ENCODE measurements at regions not wholly inside any gene's neighbourhood (a gene's known extent, or its start where the extent isn't known, plus 50 kb on each side); places are given as distances from the start of the nearest gene placed in this dataset.

GRCh38 chrX:20472620-20473258 lies 206.0 kb upstream of the RPS6KA3 start:
- no peak for DNase-seq (ENCODE audit: low spot score in 2 of 2)
- Histone ChIP-seq H3K4me3 (no peak overlapping the region), H3K9me3 (no peaks in the 10 kb centered on the region), H3K4me1 (no peaks in the 10 kb centered on the region), H3K27ac (no peak overlapping the region), H3K27me3 (no peaks in the 10 kb centered on the region), H3K36me3 (no peaks in the 10 kb centered on the region)
- TF ChIP-seq, protein P1, sequence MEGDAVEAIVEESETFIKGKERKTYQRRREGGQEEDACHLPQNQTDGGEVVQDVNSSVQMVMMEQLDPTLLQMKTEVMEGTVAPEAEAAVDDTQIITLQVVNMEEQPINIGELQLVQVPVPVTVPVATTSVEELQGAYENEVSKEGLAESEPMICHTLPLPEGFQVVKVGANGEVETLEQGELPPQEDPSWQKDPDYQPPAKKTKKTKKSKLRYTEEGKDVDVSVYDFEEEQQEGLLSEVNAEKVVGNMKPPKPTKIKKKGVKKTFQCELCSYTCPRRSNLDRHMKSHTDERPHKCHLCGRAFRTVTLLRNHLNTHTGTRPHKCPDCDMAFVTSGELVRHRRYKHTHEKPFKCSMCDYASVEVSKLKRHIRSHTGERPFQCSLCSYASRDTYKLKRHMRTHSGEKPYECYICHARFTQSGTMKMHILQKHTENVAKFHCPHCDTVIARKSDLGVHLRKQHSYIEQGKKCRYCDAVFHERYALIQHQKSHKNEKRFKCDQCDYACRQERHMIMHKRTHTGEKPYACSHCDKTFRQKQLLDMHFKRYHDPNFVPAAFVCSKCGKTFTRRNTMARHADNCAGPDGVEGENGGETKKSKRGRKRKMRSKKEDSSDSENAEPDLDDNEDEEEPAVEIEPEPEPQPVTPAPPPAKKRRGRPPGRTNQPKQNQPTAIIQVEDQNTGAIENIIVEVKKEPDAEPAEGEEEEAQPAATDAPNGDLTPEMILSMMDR (IDR thresholded peaks at IDR 0.05): no peak
- intact Hi-C loops (cut with DNase I): no loop called here

DNA sequence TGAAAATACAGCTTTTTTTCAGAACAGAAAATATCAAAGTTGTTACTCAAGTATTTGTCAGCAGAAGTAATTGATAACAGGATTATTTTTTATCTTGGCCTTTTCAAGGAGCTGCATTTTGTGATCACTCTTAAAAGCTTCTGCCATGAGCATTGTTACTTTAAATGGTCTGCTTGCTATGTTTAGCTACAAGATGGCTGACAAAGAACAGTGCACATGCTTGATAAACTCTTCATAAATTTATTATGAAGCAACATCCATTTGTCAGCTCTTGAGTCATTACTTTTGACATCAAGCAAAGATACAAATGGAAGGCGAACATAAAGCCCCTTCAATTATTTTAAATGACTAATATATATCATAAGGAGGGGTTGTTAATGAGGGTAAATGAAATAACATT lies 205.4 kb upstream of the RPS6KA3 start:
- no peak for DNase-seq (ENCODE audit: low spot score in 2 of 2)
- Histone ChIP-seq H3K4me3 (no peak overlapping the region), H3K27me3 (no peaks in the 10 kb centered on the region), H3K9me3 (no peaks in the 10 kb centered on the region), H3K4me1 (no peaks in the 10 kb centered on the region), H3K36me3 (no peaks in the 10 kb centered on the region), H3K27ac (no peak overlapping the region)
- TF ChIP-seq, protein P1 (IDR thresholded peaks at IDR 0.05): no peak
- intact Hi-C loops (cut with DNase I): no loop called here

- DNase-seq (ENCODE audit: low spot score in 2 of 2): no peak
- Histone ChIP-seq H3K27me3 (no peaks in the 10 kb centered on the region), H3K4me1 (no peaks in the 10 kb centered on the region), H3K27ac (no peak overlapping the region), H3K9me3 (no peaks in the 10 kb centered on the region), H3K4me3 (no peak overlapping the region), H3K36me3 (no peaks in the 10 kb centered on the region)
- intact Hi-C loops (cut with DNase I): no loop called here
- TF ChIP-seq, protein P1 (IDR thresholded peaks at IDR 0.05): no peak
Observed at GRCh38 chrX:20471483-20471882, 204.8 kb upstream of the RPS6KA3 start.

DNA sequence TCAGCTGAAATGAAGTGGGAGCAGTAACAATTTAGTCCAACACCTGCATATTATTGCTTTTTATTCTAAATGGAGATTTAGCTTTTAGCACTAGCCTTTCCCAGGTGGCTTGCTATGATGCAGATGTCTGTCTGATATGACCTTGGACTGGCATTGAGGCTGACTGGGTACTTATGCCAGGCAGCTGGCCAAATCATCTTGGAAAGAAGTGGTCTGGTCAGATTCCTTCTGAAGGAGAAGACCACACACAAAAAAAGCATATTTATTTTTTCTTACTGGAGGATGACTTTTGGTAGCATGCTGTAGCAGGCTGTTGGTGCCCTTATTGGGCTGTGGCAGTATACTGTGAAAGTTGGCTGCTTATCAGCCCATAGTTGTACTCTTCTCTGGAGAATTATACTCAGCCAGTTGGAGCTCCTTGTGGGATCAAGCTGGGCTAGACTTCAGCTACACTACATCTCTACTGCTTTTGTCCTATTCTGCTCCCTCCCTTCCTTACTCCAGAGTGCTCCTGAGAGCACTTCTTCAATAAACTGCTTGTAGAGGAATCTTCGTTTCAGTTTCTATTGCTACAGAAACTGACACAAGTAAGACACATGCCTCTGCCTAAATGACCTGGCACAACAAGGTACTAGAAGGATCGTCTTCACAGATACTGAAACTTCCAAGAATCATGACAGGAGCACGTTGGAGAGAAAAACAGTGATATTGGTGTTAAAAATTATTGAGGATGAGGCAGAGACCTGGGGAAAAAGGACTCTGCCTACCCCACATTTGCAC lies 196.8 kb upstream of the RPS6KA3 start:
- DNase-seq (ENCODE audit: low spot score in 2 of 2): no peak
- H3K9me3 ChIP-seq: no peaks in the 10 kb centered on the region
- H3K27ac ChIP-seq: no peak overlapping the region
- TF ChIP-seq, protein P1 (IDR thresholded peaks at IDR 0.05): no peak
- no peaks in the 10 kb centered on the region for H3K4me1 ChIP-seq
- H3K27me3 ChIP-seq: no peaks in the 10 kb centered on the region
- H3K4me3 ChIP-seq: no peak overlapping the region
- intact Hi-C loops (cut with DNase I): no loop called here
- H3K36me3 ChIP-seq: no peaks in the 10 kb centered on the region

DNA sequence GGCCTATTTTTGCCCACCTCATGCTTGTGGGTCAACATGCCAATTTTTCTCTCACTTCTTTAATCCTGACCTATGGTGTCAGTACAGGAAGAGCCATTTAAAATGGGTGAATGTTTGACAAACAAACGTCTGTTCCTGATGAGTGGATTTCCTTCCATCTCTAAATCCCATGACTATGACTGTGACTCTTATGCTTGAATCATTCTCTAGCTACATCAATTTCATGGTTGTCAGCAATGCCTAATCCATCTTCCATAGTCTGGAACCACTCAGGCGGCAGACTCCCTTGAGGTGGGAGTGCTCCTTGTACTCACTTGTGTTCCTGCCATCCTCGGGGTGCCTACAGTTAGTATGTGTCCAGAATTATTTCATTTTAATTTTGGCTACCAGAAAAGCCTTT lies 194.9 kb upstream of the RPS6KA3 start:
- Histone ChIP-seq H3K27ac (no peak overlapping the region), H3K9me3 (no peaks in the 10 kb centered on the region), H3K27me3 (no peaks in the 10 kb centered on the region), H3K36me3 (no peaks in the 10 kb centered on the region), H3K4me3 (no peak overlapping the region), H3K4me1 (no peaks in the 10 kb centered on the region)
- TF ChIP-seq, protein P1 (IDR thresholded peaks at IDR 0.05): no peak
- intact Hi-C loops (cut with DNase I): no loop called here
- DNase-seq (ENCODE audit: low spot score in 2 of 2): no peak
